ENCODE measurements at regions not wholly inside any gene's neighbourhood (a gene's known extent, or its start where the extent isn't known, plus 50 kb on each side); places are given as distances from the start of the nearest gene placed in this dataset.

GRCh38 chr18:42328931-42329330 lies 373.9 kb downstream of the PIK3C3 start:
- H3K36me3 ChIP-seq = no peaks in the 10 kb centered on the region
- WGBS, 4 donors = 43 to 62% (median 59%) methylated on average over 1 of the region's 1 CpG
- no peak for TF ChIP-seq CTCF (IDR thresholded peaks at IDR 0.05)
- no peak for TF ChIP-seq POLR2A (IDR thresholded peaks at IDR 0.05)
- DNase-seq (no peak), ATAC-seq (no peak)
- H3K27ac ChIP-seq = no peak overlapping the region
- no peak overlapping the region for H3K4me3 ChIP-seq
- intact Hi-C loops (cut with DNase I) = no loop called here
- H3K27me3 ChIP-seq = no peaks in the 10 kb centered on the region
- H3K4me1 ChIP-seq = peaks cover 0 to 4% (median 0%) of the 10 kb centered on the region in 12 donors
- no peaks in the 10 kb centered on the region for H3K9me3 ChIP-seq

GRCh38 chr18:42330296-42330695 lies 375.3 kb downstream of the PIK3C3 start:
- intact Hi-C loops (cut with DNase I) = no loop called here
- no peak for DNase-seq
- ATAC-seq = no peak
- H3K36me3 ChIP-seq = no peaks in the 10 kb centered on the region
- H3K27ac ChIP-seq = no peak overlapping the region
- TF ChIP-seq POLR2A (IDR thresholded peaks at IDR 0.05) (no peak), CTCF (IDR thresholded peaks at IDR 0.05) (no peak)
- no peaks in the 10 kb centered on the region for H3K27me3 ChIP-seq
- H3K9me3 ChIP-seq = no peaks in the 10 kb centered on the region
- H3K4me3 ChIP-seq = no peak overlapping the region
- H3K4me1 ChIP-seq = peaks cover 0 to 4% (median 0%) of the 10 kb centered on the region in 12 donors
- 66 to 91% (median 85%) methylated on average over 3 of the region's 3 CpGs for WGBS, 4 donors

- intact Hi-C loops (cut with DNase I) = no loop called here
- no peak for DNase-seq
- no peaks in the 10 kb centered on the region for H3K4me1 ChIP-seq
Observed at GRCh38 chr18:42333558-42333957, 378.5 kb downstream of the PIK3C3 start.

GRCh38 chr18:42334931-42335330 lies 379.9 kb downstream of the PIK3C3 start:
- intact Hi-C loops (cut with DNase I) = no loop called here

More at GRCh38 chr18:42333558-42333957, 378.5 kb downstream of the PIK3C3 start:
- TF ChIP-seq CTCF (IDR thresholded peaks at IDR 0.05) = no peak
- TF ChIP-seq POLR2A (IDR thresholded peaks at IDR 0.05) = no peak
- 73 to 81% (median 80%) methylated on average over 3 of the region's 3 CpGs for WGBS, 4 donors
- no peak overlapping the region for H3K4me3 ChIP-seq
- ATAC-seq = no peak
- H3K27ac ChIP-seq = no peak overlapping the region
- H3K36me3 ChIP-seq = no peaks in the 10 kb centered on the region
- H3K9me3 ChIP-seq = no peaks in the 10 kb centered on the region
- no peaks in the 10 kb centered on the region for H3K27me3 ChIP-seq

More at GRCh38 chr18:42334931-42335330, 379.9 kb downstream of the PIK3C3 start:
- no peak overlapping the region for H3K27ac ChIP-seq
- H3K9me3 ChIP-seq = no peaks in the 10 kb centered on the region
- DNase-seq = no peak
- H3K27me3 ChIP-seq = no peaks in the 10 kb centered on the region
- TF ChIP-seq POLR2A (IDR thresholded peaks at IDR 0.05) (no peak), CTCF (IDR thresholded peaks at IDR 0.05) (no peak)
- H3K36me3 ChIP-seq = no peaks in the 10 kb centered on the region
- ATAC-seq = no peak
- H3K4me3 ChIP-seq = no peak overlapping the region
- no peaks in the 10 kb centered on the region for H3K4me1 ChIP-seq

Measured in heart left ventricle (tissue), 16 donors.